NCI-H1105 treated with DMSO at 0.1 percent for 48 hours (cell line): ENCODE measurements at regions not wholly inside any gene's neighbourhood (a gene's known extent, or its start where the extent isn't known, plus 50 kb on each side); places are given as distances from the start of the nearest gene placed in this dataset.

Experiments used
- DNase-seq: peaks from one replicate; lab custom pipeline; 2025; lab: John Stamatoyannopoulos, UW

- DNase-seq: no peak
Observed at GRCh38 chr9:87824216-87824875, 58.3 kb upstream of the SPATA31E1 start.

DNA sequence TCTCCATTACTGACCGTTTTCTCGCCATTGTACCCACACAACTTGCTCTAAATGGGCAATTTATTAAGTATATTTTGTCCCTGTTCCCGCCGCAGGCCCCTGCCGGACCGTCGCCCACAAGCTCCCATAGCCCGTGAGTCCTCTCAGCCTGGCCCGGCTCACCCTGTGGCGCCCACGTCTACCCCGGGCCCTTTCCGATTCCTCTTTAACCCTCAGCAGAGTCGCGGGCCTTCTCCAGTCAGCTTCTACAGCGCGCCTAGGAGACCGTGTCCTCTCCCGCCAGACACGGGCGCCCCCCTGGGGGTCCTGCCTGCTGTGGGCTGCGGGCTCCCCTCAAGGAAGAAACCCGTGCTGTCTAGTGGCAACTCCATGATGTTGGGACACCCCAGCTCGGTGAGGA lies 57.8 kb upstream of the SPATA31E1 start:
- DNase-seq: no peak

GRCh38 chr9:87826331-87826730 lies 56.3 kb upstream of the SPATA31E1 start:
- DNase-seq: no peak

DNA sequence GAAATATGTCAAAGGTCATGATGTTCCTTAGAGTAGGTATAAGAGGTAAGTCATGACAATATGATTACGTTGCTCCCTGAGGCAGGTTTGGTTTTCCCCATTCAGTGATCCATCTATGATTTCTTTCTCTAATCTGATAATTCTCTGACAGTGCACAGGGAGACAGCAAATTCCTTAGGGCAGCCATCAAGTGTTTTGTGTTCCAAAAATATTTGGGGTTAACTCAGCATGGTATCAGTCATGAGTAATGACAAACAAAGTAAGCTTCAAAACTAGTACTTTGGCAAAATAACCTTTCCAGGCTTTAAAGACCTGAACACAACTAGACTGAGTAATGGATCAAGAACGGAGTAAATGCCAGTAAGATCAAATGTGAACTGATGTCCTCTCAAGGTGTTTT lies 55.3 kb upstream of the SPATA31E1 start:
- no peak for DNase-seq

DNA sequence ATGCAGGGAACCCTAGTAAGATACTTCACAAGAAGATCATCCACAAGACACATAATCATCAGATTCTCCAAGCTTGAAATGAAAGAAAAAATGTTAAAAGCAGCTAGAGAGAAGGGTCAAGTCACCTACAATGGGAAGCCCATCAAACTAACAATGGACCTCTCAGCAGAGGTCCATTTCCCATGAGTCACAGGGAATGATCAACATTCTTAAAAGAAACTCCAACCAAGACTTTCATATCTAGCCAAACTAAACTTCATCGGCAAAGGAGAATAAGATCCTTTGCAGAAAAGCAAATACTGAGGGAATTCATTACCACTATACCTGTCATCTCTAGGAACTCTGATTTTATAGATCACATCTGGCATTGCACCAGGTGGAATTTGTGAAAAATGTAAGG lies 52.9 kb upstream of the SPATA31E1 start:
- no peak for DNase-seq

GRCh38 chr9:87830446-87830845 lies 52.2 kb upstream of the SPATA31E1 start:
- no peak for DNase-seq

DNA sequence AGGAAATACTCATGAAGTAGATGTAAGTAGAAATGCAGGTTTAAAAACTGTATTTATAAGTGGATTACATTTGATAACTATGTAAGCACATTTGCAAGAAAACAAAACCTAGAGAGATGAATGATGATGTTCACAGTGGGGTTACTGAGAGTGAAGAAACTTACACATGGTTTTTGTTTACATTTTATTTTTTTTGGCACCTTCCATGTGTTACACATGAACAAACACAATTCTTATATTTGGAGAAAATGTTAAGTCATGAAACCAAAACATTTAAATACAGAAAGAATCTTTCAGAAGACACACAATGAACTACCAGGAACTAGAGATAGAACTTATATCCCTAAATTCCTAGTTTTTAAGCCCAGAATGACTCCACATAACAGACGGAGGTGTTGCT lies 51.5 kb upstream of the SPATA31E1 start:
- no peak for DNase-seq
